ENCODE measurements at regions not wholly inside any gene's neighbourhood (a gene's known extent, or its start where the extent isn't known, plus 50 kb on each side); places are given as distances from the start of the nearest gene placed in this dataset.
"Not testable (repeated sequence)": the region's sequence is repeated elsewhere in the genome, so short reads cannot be mapped to it uniquely, and the experiment has no call there.

DNA sequence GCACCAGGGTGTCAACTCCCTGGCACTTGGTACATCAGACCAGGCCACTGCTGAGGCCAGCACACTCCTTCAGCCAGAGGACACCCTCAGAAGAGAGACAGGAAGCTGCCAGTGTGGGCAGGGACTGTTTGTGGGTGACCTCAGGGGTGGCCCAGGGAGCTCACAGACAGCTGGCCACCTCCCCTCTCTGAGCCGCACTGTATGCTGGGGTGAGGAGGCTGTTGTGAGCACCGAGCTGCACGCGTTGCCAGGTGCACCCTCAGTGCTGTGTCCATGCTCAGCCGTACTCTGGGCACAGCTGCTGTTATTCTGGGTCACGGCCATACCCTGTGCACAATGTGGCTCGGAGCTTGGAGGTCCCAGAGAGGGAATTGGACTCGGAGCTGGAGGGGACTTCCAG lies 61.5 kb upstream of the NANOS1 start:
- no peak for DNase-seq

DNA sequence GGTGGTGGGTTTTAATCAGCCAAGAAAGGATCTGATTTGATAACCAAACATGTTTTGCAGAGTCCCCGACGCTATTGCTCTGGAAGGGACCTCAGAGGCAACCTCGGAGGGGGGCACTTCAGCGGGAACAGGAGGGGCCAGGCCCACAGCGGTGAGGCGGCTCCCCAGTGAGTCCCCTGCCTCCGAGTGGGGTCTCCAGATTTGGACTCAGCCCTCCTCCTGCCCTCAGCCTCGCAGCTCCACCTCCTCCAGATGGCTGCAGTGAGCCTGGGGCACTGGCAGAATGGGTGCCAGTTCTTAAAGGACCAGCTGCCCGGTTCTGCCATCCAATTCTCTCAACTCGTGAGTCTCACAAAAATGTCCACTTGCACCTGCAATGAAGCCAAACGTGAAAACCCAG lies 61.0 kb upstream of the NANOS1 start:
- DNase-seq = no peak

DNA sequence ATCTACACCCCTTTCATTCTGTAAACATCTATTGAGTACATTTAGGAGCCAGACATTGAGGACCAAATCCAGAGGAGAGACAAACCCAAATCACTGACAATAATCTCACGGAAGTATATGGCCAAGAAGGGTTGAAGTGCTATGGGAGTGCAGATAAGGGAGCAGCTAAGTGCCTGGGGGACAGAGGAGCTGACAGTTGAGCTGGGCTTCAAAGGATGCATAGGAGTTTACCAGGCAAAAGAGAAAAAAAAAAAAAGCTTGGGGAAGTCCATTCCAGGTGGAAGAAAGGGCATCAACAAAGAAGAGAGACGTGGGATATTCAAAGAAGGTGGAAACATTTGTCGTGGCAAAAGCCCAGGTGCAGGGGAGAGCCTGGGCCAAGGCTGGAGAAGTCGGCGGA lies 60.5 kb upstream of the NANOS1 start:
- DNase-seq = no peak

DNA sequence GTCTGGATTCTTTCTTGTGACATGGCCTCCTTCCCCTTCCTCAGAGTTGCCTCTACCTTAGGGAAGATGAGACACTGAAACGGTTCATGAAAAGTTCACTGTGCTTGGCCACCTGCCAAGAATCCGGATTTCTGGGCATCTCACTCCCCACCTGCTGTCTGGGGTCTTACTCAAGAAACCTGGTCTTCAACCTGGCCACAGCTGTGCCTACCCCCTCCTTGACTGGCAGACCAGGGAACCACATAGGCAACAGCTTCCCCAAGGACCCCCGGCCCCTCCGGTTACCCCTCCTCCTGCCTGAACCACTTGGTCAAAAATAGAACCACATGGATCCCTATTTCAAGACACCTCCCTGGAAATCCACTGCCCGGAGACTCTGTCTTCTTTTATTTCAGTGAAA lies 58.7 kb upstream of the NANOS1 start:
- DNase-seq = no peak

DNA sequence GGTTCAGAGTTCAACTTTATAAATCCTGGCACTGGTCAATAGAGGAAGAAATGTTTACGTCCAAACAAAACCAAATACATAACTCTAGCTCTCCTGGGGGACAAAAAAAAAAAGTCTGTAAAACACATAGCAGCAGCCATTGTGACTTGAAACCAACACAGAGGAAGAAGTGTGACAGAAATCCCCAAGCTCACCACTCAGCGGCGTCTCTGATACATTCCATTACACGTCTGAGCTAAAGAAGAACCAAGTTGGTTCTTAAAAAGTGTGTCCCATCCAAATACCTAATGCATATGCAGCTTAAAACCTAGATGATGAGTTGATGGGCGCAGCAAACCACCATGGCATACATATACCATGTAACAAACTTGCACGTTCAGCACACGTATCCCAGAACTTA lies 58.3 kb upstream of the NANOS1 start:
- no peak for DNase-seq

DNA sequence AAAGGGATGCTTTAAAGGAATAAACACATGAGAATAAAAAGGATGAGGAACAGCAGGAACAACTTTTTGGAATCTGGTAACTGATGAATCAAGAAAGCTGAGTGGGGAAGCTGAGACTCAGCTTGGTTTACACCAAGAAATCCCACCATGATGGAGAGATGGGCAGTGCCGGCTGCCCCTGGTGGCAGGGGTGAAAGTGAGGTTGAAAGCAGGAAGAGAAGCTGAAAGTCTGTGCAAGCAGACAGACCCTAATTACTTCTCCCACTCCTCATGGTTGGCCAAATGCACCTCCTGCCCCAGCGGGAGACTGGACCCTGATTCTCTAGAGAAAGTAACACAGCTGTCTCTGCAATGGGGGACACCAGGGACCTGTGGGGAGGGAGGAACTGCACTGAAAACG lies 57.6 kb upstream of the NANOS1 start:
- no peak for DNase-seq

DNA sequence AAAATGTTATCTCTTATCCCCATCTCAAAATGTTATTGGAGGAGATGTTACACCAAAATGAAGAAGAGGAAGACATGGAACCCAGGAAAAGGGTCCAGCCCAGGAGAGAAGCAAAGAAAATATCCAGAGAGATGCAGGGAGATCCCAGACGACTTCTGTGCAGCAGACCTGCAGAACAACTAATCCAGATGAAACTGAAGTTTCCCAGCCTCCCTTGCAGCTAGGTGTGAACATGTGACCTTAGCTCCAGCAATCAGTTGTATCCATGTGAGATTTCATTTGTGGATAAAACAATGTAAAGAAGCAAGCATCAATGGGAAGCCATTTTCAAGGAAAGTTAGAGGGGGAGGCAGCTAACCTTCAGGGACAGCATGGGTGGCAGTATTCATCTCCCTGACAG lies 55.8 kb upstream of the NANOS1 start:
- no peak for DNase-seq

DNA sequence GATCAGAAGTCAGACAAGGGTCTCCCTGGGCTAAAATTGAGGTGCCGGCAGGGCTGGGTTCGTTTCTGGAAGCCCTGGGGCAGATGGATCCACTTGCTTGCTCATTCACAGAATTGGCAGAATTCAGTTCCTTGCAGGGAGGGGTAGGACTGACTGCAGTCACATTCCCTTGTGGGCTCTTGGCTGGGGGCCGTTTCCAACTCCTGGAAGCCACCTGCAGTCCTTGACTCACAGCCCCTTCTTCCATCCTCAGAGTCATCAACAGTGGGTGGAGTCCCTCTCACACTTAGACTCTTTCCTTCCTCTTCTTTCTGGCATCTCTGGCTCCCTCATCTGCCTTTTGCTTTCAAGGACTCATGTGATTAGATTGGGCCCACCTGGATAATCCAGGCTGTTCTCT lies 54.6 kb upstream of the NANOS1 start:
- no peak for DNase-seq

DNA sequence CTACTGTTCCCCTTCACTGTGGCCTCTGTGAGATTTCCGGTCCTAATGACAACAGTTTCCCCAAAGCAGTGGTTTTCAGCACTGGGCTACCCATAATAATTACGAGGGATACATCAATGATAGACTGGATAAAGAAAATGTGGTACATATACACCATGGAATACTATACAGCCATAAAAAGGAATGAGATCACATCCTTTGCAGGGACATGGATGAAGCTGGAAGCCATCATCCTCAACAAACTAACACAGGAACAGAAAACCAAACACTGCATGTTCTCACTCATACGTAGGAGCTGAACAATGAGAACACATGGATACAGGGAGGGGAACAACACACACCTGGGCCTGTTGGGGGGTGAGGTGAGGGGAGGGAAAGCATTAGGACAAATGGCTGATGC lies 53.3 kb upstream of the NANOS1 start:
- DNase-seq = not testable (repeated sequence)

DNA sequence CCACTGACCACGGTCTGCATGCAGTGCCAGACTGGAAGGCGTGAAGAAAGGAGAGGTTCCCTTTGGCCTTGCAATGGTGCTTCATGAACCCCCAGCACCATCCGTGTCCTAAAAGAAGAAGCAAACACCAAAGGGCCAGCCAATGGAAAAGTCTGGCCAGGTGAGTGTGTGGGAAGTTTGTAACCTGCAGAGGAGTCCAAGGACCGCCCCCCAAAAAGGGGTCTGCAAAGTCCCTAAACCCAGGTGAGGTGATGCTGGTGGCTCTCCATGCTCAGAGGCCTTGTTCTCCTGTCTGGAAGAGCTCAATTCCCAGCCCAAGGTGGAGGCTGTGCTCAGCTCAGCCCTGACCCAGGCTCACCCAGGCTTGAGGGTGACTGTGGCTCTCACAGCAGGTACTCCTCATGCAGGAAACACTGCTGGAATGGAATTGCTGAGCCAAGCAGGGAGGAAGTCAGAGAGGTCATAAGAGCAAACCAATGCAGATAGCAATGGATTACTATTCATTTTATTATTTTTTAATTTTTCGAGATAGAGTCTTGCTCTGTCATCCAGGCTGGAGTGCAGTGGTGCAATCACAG lies 52.4 kb upstream of the NANOS1 start:
- DNase-seq = no peak

DNA sequence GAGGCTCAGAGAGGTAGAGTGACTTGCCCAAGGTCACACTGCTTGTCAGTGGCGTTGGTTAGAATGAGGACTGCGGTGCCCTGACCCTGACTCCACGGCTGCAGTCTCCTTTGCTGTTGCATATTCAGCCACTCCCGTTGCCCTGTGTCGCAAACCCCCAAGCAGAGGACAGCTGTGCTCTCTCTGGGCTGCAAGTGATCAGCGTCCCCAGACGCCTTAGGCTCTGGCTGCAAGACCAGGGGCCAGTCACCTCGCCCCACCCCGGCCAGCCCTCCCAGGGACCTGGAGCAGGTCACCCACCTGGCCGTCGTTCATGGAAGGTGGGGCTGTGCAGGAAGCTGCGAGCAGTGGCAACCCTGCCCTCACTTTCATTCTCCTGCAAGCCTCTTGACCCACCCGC lies 51.7 kb upstream of the NANOS1 start:
- no peak for DNase-seq

DNA sequence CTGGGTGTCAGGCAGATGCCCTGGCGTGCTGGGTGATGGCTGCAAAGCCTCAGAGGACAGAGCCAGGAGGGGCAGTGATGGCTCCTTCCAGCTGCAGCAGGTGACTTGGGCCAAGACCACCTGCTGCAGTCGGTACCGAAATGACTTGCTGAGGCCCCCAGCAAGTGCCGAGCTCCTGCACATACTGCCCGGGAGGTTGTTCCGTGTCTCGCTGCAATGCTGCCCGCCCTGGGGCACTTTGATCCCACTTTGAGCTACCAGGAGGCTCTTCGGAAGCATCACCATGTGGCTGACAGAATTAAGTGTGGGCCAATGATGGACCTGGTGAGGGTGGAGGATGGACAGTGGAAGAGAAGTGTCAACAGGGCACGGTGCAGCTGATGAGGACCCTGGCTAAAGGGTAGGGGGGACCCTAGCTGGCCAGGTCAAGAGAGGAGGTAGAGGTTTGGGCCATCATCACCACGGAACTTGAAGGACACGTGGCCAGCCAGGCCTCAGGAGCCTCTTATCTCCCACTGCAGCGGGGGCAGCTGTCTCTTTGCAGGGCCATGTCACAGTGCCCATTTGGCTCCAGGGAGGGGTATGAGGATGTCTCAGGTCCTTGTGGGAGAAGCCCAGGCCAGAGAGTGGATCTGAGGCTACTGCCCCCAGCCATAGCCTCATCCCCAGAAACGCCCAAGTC lies 51.1 kb upstream of the NANOS1 start:
- DNase-seq = no peak

DNA sequence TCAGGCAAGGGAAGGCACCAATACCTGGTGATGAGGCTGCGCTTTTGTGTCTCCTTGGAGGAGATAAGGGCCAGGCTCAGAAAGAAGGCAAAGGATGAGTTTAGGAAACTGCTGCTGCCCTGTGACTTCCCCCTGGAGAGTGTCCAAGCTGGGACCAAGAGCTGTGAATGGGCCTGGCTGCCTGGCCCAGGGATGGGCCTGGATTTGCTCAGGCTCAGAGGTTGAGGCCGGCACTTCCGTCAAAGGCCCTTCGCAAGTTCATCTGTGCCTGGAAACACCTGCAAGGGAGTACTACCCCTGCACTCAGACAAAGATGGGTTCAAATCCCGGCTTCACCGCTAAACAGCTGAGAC lies 50.5 kb upstream of the NANOS1 start:
- DNase-seq = no peak

DNA sequence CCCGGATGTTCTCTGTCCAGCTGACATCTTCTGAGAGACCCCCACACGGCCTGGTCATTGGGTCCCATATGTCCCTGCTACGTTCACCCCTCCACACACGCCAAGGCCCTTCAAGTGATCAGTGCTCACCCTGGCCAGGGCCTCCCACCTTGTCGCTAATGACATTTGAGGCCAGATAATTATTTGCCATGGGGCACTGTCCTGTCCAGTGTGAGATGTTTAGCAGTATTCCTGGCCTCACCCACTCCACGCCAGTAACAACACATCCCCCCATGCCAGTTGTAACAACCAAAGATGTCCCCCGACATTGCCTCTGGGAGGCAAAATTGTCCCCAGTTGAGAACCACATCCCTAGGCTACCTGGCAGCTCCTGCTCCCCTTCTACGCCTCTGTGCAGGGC lies 49.9 kb upstream of the NANOS1 start:
- no peak for DNase-seq
